Endothelial cell of umbilical vein (primary cell): ENCODE measurements at regions not wholly inside any gene's neighbourhood (a gene's known extent, or its start where the extent isn't known, plus 50 kb on each side); places are given as distances from the start of the nearest gene placed in this dataset.

Experiments
- BruUV-seq: library from RNA; stranded (reverse); fragments of 400-500 nt; replicated peaks from 2 replicates; lab custom pipeline; 2021; lab: Mats Ljungman, UMichigan
- CTCF ChIA-PET: fragments of 300-600, 350-600 bp; sonication (Branson Sonifier 250); formaldehyde crosslinking; loops from one replicate; lab custom pipeline; 2021; ENCODE audit warnings: antibody characterized with exemption, inconsistent platforms; lab: Charles Lee
- POLR2A ChIA-PET: fragments of 300-600, 350-600 bp; sonication (Branson Sonifier 250); formaldehyde crosslinking; loops from one replicate; lab custom pipeline; 2021; ENCODE audit warnings: antibody characterized with exemption, inconsistent platforms; lab: Charles Lee
- DNase-seq: peaks from one replicate; pipeline ENCODE4 v3.0.0-alpha.2; 2011; ENCODE audit warnings: low read depth, low spot score
- FAIRE-seq: peaks from 2 replicates; lab custom pipeline; 2011; peaks lifted over from hg19 to GRCh38; lab: Jason Lieb, UNC
- H2AFZ ChIP-seq: 2 replicates; pipeline ENCODE4 v1.6.0; 2012; ENCODE audit warnings: low read depth, low read length, control low read depth, inconsistent platforms
- H3K27ac ChIP-seq: 2 replicates; pipeline ENCODE4 v1.5.1; 2011; ENCODE audit warnings: low read depth, mild to moderate bottlenecking, control low read depth, low read length, moderate library complexity; ENCODE audit not compliant: insufficient read depth
- H3K27me3 ChIP-seq, 2 experiments: 2 replicates each; pipeline versions ENCODE4 v1.6.0 to v1.6.1; 2011; ENCODE audit warnings: low read length in 2 of 2, mixed read lengths in 1 of 2; ENCODE audit not compliant: control insufficient read depth in 2 of 2, insufficient read depth in 2 of 2
- H3K36me3 ChIP-seq, 2 experiments: 2 replicates in 1 of 2; 3 replicates in 1 of 2; pipeline ENCODE4 v1.5.1; 2011; ENCODE audit warnings: low read length in 2 of 2, mild to moderate bottlenecking in 1 of 2, moderate library complexity in 1 of 2; ENCODE audit not compliant: control insufficient read depth in 2 of 2, insufficient read depth in 2 of 2; ENCODE audit errors: extremely low read depth in 1 of 2
- H3K4me1 ChIP-seq: 3 replicates; pipeline ENCODE4 v1.5.1; 2011; ENCODE audit warnings: mild to moderate bottlenecking, low read length; ENCODE audit not compliant: control insufficient read depth, insufficient read depth; ENCODE audit errors: extremely low read depth
- H3K4me2 ChIP-seq: 2 replicates; pipeline ENCODE4 v1.6.1; 2011; ENCODE audit warnings: low read length, control low read depth, mixed read lengths; ENCODE audit not compliant: insufficient read depth
- H3K4me3 ChIP-seq, 3 experiments: fragments of 200-600 bp in 1 of 3; sonication (generic), shearing (Covaris generic) in 1 of 3; replicated peaks in 1 of 3; 2 replicates each; pipeline ENCODE4 v1.5.1; 2011 to 2016; ENCODE audit warnings: control low read depth in 3 of 3, low read length in 3 of 3, mild to moderate bottlenecking in 2 of 3, inconsistent platforms in 1 of 3, low read depth in 1 of 3, moderate library complexity in 1 of 3; ENCODE audit not compliant: insufficient read depth in 1 of 3
- H3K79me2 ChIP-seq: 2 replicates; pipeline ENCODE4 v1.6.0; 2012; ENCODE audit warnings: low read length, inconsistent platforms; ENCODE audit not compliant: control insufficient read depth, insufficient read depth
- H3K9ac ChIP-seq: replicated peaks from 2 replicates; pipeline ENCODE3; 2011; ENCODE audit warnings: low read length, control low read depth; ENCODE audit not compliant: insufficient read depth; ENCODE audit errors: extremely low read depth
- H3K9me1 ChIP-seq: replicated peaks from 3 replicates; pipeline ENCODE4 v1.6.0; 2011; ENCODE audit warnings: mild to moderate bottlenecking, low read length; ENCODE audit not compliant: control insufficient read depth, insufficient read depth; ENCODE audit errors: extremely low read depth
- H3K9me3 ChIP-seq: replicated peaks from 2 replicates; pipeline ENCODE4 v1.5.1; 2012; ENCODE audit warnings: low read length, inconsistent platforms; ENCODE audit not compliant: control insufficient read depth, insufficient read depth
- H4K20me1 ChIP-seq: replicated peaks from 2 replicates; pipeline ENCODE3; 2011; ENCODE audit warnings: mild to moderate bottlenecking, low read length; ENCODE audit not compliant: control insufficient read depth, insufficient read depth; ENCODE audit errors: extremely low read depth
- EZH2 ChIP-seq: IDR thresholded peaks from 2 replicates; pipeline ENCODE4 v1.6.1; 2012; ENCODE audit warnings: borderline replicate concordance, low read depth, mild to moderate bottlenecking, moderate library complexity, low read length, inconsistent platforms; ENCODE audit not compliant: severe bottlenecking
- FOS ChIP-seq: IDR thresholded peaks from 2 replicates; pipeline ENCODE4 v1.6.1; 2011; ENCODE audit warnings: mild to moderate bottlenecking, low read length, moderate library complexity, borderline replicate concordance; ENCODE audit not compliant: insufficient read depth
- GATA2 ChIP-seq: IDR thresholded peaks from 2 replicates; pipeline ENCODE4 v1.7.0; 2011; ENCODE audit warnings: low read depth, mild to moderate bottlenecking, moderate library complexity, mixed read lengths, low read length; ENCODE audit not compliant: insufficient read length, insufficient read depth
- JUN ChIP-seq: IDR thresholded peaks from 2 replicates; pipeline ENCODE4 v1.6.1; 2011; ENCODE audit warnings: borderline replicate concordance, low read depth; ENCODE audit not compliant: insufficient read length, insufficient read depth
- MYC ChIP-seq: IDR thresholded peaks from one replicate; pipeline ENCODE4 v1.6.1; 2011; ENCODE audit warnings: mild to moderate bottlenecking, low read depth, low read length
- POLR2A ChIP-seq: IDR thresholded peaks from 2 replicates; pipeline ENCODE4 v1.6.1; 2012; ENCODE audit warnings: low read depth, mild to moderate bottlenecking, control low read depth, low read length
- POLR2AphosphoS5 ChIP-seq: IDR thresholded peaks from 2 replicates; pipeline ENCODE4 v1.6.1; 2012; ENCODE audit warnings: low read depth, mild to moderate bottlenecking, control low read depth, low read length, moderate library complexity; ENCODE audit not compliant: insufficient read depth
- dilution Hi-C: fragments of 300-500 bp; cut with MboI; formaldehyde crosslinking; loops from one replicate; pipeline ENCODE4 v1.15.0; 2019; ENCODE audit warnings: low sequenced_read_pairs; ENCODE audit not compliant: extremely low pct_ligation_motif_present
- intact Hi-C: fragments of 100-400 bp; cut with micrococcal nuclease; formaldehyde crosslinking; loops from one replicate; pipeline ENCODE4 v1.10.0; 2022
- TF ChIP-seq, protein P1 (sequence below): IDR thresholded peaks from 2 replicates; pipeline ENCODE4 v1.6.1; 2011; ENCODE audit not compliant: insufficient read depth, insufficient read length
- TF ChIP-seq, protein P2 (sequence below), 2 donors: IDR thresholded peaks; 1 replicate in 1 of 2; 2 replicates in 1 of 2; pipeline ENCODE4 v1.5.1; 2011; ENCODE audit warnings: low read length in 2 of 2, mild to moderate bottlenecking in 2 of 2, moderate library complexity in 2 of 2, control low read depth in 1 of 2, inconsistent platforms in 1 of 2, low read depth in 1 of 2; ENCODE audit not compliant: insufficient read depth in 1 of 2; ENCODE audit errors: extremely low read depth in 1 of 2

DNA sequence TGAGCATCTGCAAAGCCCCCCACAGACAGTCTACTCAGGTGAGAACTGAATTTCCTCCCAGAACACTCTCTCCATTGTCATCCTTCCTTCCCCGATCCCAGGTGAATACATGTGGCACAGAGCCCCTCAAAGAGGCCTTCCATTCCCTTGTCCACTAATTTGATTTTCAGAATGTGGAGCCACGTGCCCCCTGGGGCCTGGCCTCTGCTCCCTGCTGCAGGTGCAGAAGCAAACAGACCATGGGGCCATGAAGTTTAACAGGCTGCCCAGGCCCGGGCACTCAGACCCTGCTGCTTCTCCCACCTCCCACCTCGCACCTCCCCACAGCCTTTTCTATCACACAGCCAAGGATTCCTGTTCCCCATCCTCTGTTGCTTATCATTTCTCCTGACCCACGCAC, 243.8 kb upstream of the RAB4A start:
- intact Hi-C loops, result loop anchor here (2.0 to 5.0 kb wide), 2 partner anchors 124 to 190 kb away; no protein-coding TSS in a partner anchor
- CTCF ChIA-PET, result no interaction called here
- H3K79me2 ChIP-seq, result no peaks in the 10 kb centered on the region
- dilution Hi-C loops, result no loop called here
- H3K36me3 ChIP-seq, result no peaks in the 10 kb centered on the region
- H3K4me1 ChIP-seq, result peaks cover 16% of the 10 kb centered on the region
- no peak overlapping the region for H3K9ac ChIP-seq
- H3K27me3 ChIP-seq, result no peaks in the 10 kb centered on the region
- peak overlapping the region; percentile 81 for H3K4me2 ChIP-seq
- H3K9me3 ChIP-seq, result no peaks in the 10 kb centered on the region
- H3K27ac ChIP-seq, result no peak overlapping the region
- POLR2A ChIA-PET, result no interaction called here
- H3K9me1 ChIP-seq, result no peaks in the 10 kb centered on the region
- no peak for FAIRE-seq
- no peaks in the 10 kb centered on the region for H4K20me1 ChIP-seq
- no peak overlapping the region for H3K4me3 ChIP-seq
- H2AFZ ChIP-seq, result no peak overlapping the region
- DNase-seq, result no peak
- no TSS peak for BruUV-seq
- TF ChIP-seq JUN (no peak), FOS (no peak), EZH2 (no peak), POLR2A (no peak), POLR2AphosphoS5 (no peak), MYC (no peak), GATA2 (no peak)
- TF ChIP-seq, protein P1, sequence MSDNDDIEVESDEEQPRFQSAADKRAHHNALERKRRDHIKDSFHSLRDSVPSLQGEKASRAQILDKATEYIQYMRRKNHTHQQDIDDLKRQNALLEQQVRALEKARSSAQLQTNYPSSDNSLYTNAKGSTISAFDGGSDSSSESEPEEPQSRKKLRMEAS, result no peak
- TF ChIP-seq, protein P2, sequence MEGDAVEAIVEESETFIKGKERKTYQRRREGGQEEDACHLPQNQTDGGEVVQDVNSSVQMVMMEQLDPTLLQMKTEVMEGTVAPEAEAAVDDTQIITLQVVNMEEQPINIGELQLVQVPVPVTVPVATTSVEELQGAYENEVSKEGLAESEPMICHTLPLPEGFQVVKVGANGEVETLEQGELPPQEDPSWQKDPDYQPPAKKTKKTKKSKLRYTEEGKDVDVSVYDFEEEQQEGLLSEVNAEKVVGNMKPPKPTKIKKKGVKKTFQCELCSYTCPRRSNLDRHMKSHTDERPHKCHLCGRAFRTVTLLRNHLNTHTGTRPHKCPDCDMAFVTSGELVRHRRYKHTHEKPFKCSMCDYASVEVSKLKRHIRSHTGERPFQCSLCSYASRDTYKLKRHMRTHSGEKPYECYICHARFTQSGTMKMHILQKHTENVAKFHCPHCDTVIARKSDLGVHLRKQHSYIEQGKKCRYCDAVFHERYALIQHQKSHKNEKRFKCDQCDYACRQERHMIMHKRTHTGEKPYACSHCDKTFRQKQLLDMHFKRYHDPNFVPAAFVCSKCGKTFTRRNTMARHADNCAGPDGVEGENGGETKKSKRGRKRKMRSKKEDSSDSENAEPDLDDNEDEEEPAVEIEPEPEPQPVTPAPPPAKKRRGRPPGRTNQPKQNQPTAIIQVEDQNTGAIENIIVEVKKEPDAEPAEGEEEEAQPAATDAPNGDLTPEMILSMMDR (IDR thresholded peaks at IDR 0.05; ENCODE audit: extremely low read depth in 1 of 2, insufficient read depth in 1 of 2, low read depth in 1 of 2, low read length in 2 of 2), result no peak
